Activated naive CD4-positive, alpha-beta T cell treated with anti-CD3 and anti-CD28 coated beads, Interleukin-2, amount 50 U/mL, for 24 hours (primary cell): ENCODE measurements at regions not wholly inside any gene's neighbourhood (a gene's known extent, or its start where the extent isn't known, plus 50 kb on each side); places are given as distances from the start of the nearest gene placed in this dataset.
"Not testable (repeated sequence)": the region's sequence is repeated elsewhere in the genome, so short reads cannot be mapped to it uniquely, and the experiment has no call there.

Source experiments
- H3K27ac Mint-ChIP-seq: one replicate; pipeline ENCODE4 v1.8.0; 2021; ENCODE audit warnings: mild to moderate bottlenecking, mixed read lengths
- H3K27me3 Mint-ChIP-seq: one replicate; pipeline ENCODE4 v1.8.0; 2021; ENCODE audit warnings: mixed read lengths
- H3K36me3 Mint-ChIP-seq: one replicate; pipeline ENCODE4 v1.8.0; 2021; ENCODE audit warnings: mixed read lengths
- H3K4me1 Mint-ChIP-seq: one replicate; pipeline ENCODE4 v1.8.0; 2021; ENCODE audit warnings: mixed read lengths
- H3K4me3 Mint-ChIP-seq: one replicate; pipeline ENCODE4 v1.8.0; 2021; ENCODE audit warnings: mild to moderate bottlenecking, mixed read lengths
- H3K9me3 Mint-ChIP-seq: one replicate; pipeline ENCODE4 v1.8.0; 2021; ENCODE audit warnings: mixed read lengths

DNA sequence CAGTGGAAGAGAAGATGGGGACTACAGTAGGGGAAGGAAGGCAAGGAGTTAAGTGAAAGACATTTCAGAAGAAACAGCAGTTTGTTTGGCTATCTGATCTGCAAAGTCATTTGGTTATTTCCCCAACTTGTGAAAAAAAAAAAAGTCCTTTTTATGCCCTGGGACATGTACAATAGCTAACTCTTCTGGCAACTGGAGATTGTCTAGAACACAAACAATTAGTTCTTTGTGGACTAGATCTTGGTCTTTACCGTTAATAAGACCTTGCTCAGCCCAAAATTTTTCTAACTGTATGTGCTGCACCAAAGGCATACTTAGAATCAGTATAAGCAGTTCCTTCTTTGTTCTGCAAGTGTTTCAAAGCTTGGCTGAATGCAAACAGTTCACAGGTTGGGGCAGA is 103.5 kb upstream of the NECTIN3 start:
- Mint-ChIP-seq H3K9me3 (peaks cover 22% of the 10 kb centered on the region), H3K36me3 (peaks cover 3% of the 10 kb centered on the region), H3K27me3 (peaks cover 12% of the 10 kb centered on the region), H3K4me3 (no peak overlapping the region), H3K4me1 (no peaks in the 10 kb centered on the region), H3K27ac (no peak overlapping the region)

DNA sequence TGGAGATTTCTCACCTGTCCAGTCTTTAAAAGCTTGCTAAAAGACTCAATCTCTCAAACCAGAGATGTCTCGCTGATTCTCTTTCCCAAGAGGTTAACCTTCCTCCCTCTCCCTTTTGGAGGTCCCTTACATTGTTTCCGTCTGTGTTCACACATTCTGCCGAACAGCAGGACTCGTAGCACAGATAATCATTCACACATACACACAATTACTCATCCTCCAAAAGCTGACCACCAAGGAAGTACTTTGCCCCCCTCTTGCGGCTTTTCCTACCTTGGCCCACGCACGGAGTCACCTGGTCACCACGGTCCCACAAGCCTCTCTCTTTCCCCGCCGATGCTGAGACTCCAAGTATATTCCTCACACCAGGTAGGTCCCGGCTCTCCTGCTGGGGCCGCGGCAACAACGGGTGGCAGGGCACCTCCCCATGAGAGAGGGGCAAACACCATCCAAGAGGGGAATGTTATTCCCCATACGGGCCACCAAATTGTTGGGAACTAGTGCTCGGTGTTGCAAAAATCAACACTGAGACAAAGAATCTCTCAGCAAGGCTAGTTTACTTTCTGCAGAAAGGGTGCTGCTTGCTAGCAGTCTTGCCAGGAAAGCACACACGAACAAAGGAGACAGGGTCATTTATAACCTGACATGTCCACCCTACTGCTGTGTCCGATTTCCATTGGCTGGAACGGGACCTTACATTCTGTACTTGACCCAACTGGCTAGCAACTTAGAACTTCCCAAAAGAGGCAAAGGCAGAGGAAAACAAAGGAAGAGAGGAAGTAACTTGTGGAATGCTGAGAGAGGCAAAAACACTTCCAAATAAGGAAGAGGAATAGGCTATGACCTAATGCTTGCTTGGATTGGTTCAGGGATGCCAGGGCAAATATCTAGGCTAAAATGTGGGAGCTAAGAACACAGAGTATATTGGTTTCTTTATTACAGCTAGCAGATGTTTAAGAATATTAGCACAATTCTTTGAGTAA is 102.1 kb upstream of the NECTIN3 start:
- Mint-ChIP-seq H3K9me3 (peaks cover 19% of the 10 kb centered on the region), H3K27me3 (peaks cover 15% of the 10 kb centered on the region), H3K4me1 (no peaks in the 10 kb centered on the region), H3K27ac (no peak overlapping the region), H3K4me3 (no peak overlapping the region), H3K36me3 (peaks cover 3% of the 10 kb centered on the region)

DNA sequence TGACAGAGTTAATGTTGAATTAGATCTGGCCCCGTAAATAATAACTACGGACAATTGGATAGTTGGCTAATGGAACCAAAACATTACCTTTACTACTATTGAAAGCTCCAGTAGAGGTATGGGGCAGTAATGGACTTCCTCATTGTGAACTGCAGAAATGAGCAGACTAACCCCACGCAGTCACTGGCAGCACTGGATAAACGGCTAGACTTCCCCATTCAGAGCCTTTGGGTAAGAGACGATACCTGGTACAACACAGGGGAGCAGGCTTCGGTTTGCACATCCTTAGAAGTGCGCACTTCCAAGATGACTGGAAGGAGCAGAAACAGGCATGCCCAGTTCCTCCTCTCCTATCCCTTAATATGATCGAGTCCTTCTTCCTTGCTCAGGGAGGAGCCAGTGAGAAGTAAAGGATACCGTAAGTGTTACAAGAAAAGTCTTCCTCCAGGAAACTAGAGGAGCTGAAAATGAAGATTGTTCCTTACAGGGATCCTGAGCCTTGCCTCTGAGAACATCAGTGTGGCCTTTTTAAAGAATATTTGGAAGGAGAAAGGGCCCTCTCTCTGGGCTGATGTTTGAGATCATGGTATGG is 100.5 kb upstream of the NECTIN3 start:
- Mint-ChIP-seq H3K27ac (no peak overlapping the region), H3K4me1 (no peaks in the 10 kb centered on the region), H3K27me3 (peaks cover 13% of the 10 kb centered on the region), H3K4me3 (no peak overlapping the region), H3K9me3 (peaks cover 10% of the 10 kb centered on the region), H3K36me3 (peaks cover 3% of the 10 kb centered on the region)

DNA sequence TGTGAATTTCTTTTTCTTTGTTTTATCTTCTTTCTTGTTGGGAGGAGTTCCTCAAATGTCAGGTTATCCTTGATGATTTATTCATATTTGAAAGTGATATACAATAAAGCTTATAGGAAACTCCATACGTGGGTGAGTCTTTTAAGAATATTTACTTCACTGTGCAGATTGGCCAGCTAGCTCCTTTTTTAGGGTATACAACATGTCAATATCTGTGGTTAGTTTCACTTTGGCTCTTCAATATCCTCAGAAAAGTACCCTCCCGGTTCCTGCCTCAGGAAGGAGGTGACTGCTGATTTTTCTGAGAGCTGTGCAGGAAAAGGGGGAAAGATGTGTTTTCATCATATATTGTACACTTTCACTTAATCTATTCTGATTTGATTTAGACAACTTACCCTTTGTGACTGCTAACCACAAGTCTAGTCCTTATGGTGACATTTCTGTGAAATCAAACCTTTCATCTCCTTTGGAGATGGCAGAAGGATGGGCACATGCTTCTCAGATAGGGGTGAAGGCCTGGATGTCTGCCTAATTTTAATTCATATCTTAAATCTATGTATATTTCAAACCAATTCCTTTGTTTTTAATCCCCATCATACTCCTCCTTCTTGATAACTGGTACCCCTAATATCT is 98.2 kb upstream of the NECTIN3 start:
- Mint-ChIP-seq H3K4me3 (no peak overlapping the region), H3K27me3 (peaks cover 15% of the 10 kb centered on the region), H3K27ac (no peak overlapping the region)

GRCh38 chr3:110974902-110975301 is 96.7 kb upstream of the NECTIN3 start:
- no peaks in the 10 kb centered on the region for H3K4me1 Mint-ChIP-seq
- no peak overlapping the region for H3K4me3 Mint-ChIP-seq
- peaks cover 15% of the 10 kb centered on the region for H3K27me3 Mint-ChIP-seq
- H3K9me3 Mint-ChIP-seq = no peaks in the 10 kb centered on the region
- no peak overlapping the region for H3K27ac Mint-ChIP-seq
- no peaks in the 10 kb centered on the region for H3K36me3 Mint-ChIP-seq

More for the DNA sequence above, 98.2 kb upstream of the NECTIN3 start:
- Mint-ChIP-seq H3K9me3 (peaks cover 7% of the 10 kb centered on the region), H3K4me1 (no peaks in the 10 kb centered on the region), H3K36me3 (peaks cover 3% of the 10 kb centered on the region)

DNA sequence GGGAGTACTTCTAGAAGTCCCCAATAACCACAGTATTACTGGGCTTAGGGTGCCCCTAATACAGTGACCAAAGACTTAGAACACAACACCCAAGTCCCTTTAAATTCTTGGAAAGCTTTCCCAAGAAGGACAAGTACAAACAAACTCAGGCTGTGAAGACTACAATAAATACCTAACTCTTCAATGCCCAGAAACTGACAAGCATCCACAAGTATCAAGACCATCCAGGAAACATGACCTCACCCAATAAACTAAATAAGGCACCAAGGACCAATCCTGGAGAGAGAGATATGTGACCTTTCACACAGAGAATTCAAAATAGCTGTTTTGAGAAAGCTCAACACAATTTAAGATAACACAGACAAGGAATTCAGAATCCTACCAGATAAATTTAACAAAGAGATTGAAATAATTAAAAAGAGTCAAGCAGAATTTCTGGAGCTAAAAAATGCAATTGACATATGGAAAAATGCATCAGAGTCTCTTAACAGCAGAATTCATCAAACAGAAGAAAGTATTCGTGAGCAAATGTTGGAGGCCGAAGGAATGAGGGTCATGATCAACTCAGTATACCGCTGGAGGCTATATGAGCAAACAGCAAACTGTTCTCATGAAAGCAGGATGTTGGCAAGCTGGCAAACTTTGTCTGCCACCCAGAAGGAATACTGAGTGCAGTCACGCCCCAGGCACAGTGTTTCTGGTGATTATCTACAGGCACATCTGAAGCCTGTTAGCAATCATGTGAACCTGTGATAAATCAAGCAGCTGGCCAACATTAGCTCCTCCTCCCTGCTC is 87.0 kb upstream of the NECTIN3 start:
- no peak overlapping the region for H3K4me3 Mint-ChIP-seq
- peaks cover 16% of the 10 kb centered on the region for H3K9me3 Mint-ChIP-seq
- H3K27me3 Mint-ChIP-seq = peaks cover 11% of the 10 kb centered on the region
- no peaks in the 10 kb centered on the region for H3K4me1 Mint-ChIP-seq
- no peak overlapping the region for H3K27ac Mint-ChIP-seq
- peaks cover 3% of the 10 kb centered on the region for H3K36me3 Mint-ChIP-seq

DNA sequence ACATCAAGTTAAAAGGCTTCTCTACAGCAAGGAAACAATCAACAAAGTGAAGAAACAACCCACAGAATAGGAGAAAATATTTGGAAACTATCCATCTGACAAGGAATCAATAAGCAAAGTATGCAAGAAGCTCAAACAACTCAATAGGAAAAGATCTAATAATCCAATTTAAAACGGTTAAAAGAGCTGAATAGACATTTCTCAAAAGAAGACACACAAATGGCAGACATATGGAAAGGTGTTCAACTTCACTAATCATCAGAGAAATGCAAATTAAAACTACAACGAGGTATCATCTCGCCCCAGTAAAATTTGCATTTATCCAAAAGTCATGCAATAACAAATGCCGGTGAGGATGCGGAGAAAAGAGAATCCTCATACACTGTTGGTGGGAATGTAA is 82.2 kb upstream of the NECTIN3 start:
- H3K27me3 Mint-ChIP-seq = peaks cover 10% of the 10 kb centered on the region
- no peak overlapping the region for H3K4me3 Mint-ChIP-seq
- H3K27ac Mint-ChIP-seq = no peak overlapping the region
- H3K36me3 Mint-ChIP-seq = peaks cover 2% of the 10 kb centered on the region
- H3K9me3 Mint-ChIP-seq = peaks cover 16% of the 10 kb centered on the region
- H3K4me1 Mint-ChIP-seq = no peaks in the 10 kb centered on the region

- no peaks in the 10 kb centered on the region for H3K9me3 Mint-ChIP-seq
- H3K4me1 Mint-ChIP-seq = no peaks in the 10 kb centered on the region
- no peaks in the 10 kb centered on the region for H3K36me3 Mint-ChIP-seq
- H3K27me3 Mint-ChIP-seq = peaks cover 1% of the 10 kb centered on the region
- no peak overlapping the region for H3K27ac Mint-ChIP-seq
- H3K4me3 Mint-ChIP-seq = no peak overlapping the region
These were observed 76.0 kb upstream of the NECTIN3 start for GRCh38 chr3:110995461-110996231.

GRCh38 chr3:110998766-110999165 is 72.8 kb upstream of the NECTIN3 start:
- H3K9me3 Mint-ChIP-seq, H3K4me3 Mint-ChIP-seq, H3K36me3 Mint-ChIP-seq, H3K27me3 Mint-ChIP-seq, H3K4me1 Mint-ChIP-seq, H3K27ac Mint-ChIP-seq: not testable (repeated sequence)

- H3K27ac Mint-ChIP-seq, H3K4me1 Mint-ChIP-seq, H3K27me3 Mint-ChIP-seq, H3K4me3 Mint-ChIP-seq, H3K9me3 Mint-ChIP-seq, H3K36me3 Mint-ChIP-seq: not testable (repeated sequence)
These were observed 65.1 kb upstream of the NECTIN3 start for GRCh38 chr3:111006485-111006884.

- Mint-ChIP-seq H3K4me3 (no peak overlapping the region), H3K4me1 (no peaks in the 10 kb centered on the region), H3K9me3 (no peaks in the 10 kb centered on the region), H3K27ac (no peak overlapping the region), H3K36me3 (no peaks in the 10 kb centered on the region), H3K27me3 (peaks cover 2% of the 10 kb centered on the region)
These were observed 59.0 kb upstream of the NECTIN3 start for GRCh38 chr3:111012388-111013248.
